AML-193 (cell line): ENCODE measurements at regions not wholly inside any gene's neighbourhood (a gene's known extent, or its start where the extent isn't known, plus 50 kb on each side); places are given as distances from the start of the nearest gene placed in this dataset.
"Not testable (repeated sequence)": the region's sequence is repeated elsewhere in the genome, so short reads cannot be mapped to it uniquely, and the experiment has no call there.

ENCODE experiments used
- DNase-seq, 2 experiments: peaks; one replicate each; lab custom pipeline; 2025; lab: John Stamatoyannopoulos, UW

- DNase-seq: no peak
Observed at GRCh38 chr6:149237464-149237863, 80.0 kb upstream of the TAB2 start.

GRCh38 chr6:149239573-149240209, 77.8 kb upstream of the TAB2 start:
- DNase-seq: no peak

DNA sequence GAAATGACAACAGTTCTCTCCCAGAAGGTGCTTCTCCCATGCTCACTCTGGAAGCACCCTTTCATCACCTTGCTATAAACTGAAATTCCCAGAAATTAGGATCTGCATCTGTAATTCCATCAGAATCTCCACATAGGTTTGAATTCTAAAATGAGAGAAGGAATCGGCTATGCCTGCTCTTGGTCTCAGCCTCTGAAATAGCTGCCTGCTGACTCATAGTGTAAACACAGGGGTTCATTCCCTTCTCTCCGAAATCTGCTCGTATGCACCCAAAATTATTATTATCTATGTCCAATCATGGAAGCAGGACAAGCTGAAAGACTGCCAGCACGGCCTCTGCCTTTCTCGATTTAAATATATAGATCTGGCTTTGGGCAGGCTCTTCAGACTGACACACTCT, 74.6 kb upstream of the TAB2 start:
- no peak for DNase-seq

GRCh38 chr6:149244105-149244504, 73.4 kb upstream of the TAB2 start:
- no peak for DNase-seq

- no peak for DNase-seq
Observed at GRCh38 chr6:149246691-149247384, 70.7 kb upstream of the TAB2 start.

DNA sequence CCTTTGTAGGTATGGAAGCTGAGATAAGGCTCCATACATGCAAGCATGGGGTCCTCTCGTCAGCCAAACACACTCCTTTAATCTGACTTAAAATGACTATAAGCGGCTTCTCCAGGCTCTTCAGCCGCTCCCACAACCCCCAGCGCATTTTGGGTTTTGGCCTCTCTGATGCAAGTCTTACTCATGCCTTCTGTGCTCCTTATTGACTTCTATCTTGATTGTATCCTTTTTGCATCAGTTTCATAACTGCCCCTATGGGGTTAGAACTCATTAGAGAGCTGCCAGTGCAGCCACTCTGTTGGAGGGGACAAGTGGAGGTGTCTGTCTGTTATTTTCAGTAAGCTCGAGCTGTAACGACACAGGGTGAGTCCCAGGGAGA, 70.1 kb upstream of the TAB2 start:
- DNase-seq: no peak

- DNase-seq: not testable (repeated sequence)
Observed at GRCh38 chr6:149248263-149248662, 69.2 kb upstream of the TAB2 start.

- DNase-seq: no peak
Observed at GRCh38 chr6:149248693-149249369, 68.7 kb upstream of the TAB2 start.

GRCh38 chr6:149249370-149250357, 67.8 kb upstream of the TAB2 start:
- no peak for DNase-seq

DNA sequence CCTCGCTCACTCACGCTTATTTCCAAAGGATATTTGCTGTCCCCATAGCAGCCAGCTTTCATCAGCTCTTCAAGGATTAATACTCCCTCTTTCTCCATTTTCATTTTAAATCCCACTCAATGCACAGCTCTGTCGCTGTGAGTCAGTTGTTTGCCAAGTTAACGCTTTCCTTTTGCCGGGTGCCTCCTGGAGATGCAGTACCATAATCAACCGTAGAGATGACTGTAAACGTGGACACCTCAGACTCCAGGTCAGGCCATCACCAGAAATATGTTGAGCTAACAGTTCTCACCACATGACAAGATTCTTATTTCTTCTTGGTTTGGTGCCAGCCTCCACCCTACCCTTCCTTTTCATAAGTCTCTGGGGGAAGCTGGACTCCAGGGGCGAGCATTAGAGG, 66.6 kb upstream of the TAB2 start:
- no peak for DNase-seq

DNA sequence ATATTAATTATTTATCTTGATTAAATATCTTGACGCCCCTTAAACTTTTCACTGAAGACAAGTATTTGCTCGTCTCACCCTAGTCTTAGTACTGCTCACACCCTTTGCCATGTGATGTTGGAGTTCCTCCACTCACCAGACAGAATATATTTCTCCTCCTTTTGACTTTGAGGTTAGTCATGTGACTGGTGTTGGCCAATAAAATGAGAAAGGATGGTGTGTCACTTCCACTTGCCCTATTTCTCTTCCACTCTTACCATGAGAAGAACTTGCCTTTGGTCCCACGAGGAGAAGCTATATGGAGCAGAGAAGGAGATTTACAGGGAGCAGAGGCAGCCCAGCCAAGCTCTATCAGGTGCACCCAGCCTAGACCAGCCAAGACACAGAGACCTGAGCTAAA, 64.9 kb upstream of the TAB2 start:
- DNase-seq: no peak

GRCh38 chr6:149254253-149254652, 63.3 kb upstream of the TAB2 start:
- no peak for DNase-seq

- peak; percentile 66 to 72 for DNase-seq
Observed at GRCh38 chr6:149259753-149260152, 57.8 kb upstream of the TAB2 start.

- no peak for DNase-seq
Observed at GRCh38 chr6:149260214-149260874, 57.2 kb upstream of the TAB2 start.

DNA sequence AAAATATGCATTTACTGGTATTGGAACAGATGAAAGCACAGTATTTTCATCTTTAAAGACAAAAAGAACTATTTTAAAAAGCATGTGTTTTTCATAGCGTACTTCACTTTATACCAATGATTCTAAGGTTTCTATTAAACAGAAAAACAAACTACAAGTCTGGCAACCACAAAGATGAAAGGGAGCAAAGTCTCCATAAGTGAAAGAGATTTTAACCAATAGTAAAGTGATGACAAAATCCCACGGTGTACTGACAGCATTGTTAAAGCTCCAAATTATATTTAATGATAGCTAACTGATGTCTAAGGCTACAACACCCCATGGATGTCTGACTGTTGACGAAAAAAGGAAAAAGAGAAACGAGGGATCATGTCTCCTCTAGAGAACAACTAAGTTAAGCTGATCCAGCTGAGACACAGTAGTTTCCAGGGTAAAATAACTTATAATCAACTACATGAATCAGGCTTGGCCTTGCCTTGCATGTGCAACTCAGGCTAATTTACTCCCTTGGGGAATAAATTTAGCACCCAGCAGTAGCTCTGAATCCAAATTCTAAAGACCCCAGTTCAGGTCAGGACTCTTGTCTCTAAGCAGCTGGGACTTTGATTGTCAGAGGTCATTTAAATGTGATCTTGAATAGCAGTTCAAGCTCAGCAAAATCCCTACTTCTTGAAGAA, 56.0 kb upstream of the TAB2 start:
- no peak for DNase-seq

GRCh38 chr6:149263321-149263720, 54.2 kb upstream of the TAB2 start:
- no peak for DNase-seq

GRCh38 chr6:149264629-149265028, 52.9 kb upstream of the TAB2 start:
- DNase-seq: no peak

DNA sequence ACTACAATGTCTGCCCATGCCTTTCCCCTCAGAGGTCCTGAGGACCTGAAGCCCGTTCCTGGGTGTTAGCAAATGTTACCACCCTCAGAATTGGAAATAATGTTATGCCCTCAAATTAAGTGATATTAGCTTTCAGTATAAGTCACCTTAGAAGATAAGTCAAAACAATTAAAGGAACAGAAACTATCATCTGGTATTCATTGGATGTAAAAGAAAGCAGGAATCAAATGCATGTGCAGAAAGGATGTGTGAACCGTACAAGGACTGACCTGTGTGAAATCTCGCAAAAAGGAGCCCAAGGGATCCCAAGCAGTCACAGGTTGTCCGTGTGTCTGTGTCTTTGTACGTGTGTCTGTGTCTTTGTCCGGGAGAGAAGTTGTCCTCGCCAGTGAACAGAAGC, 51.6 kb upstream of the TAB2 start:
- no peak for DNase-seq

DNA sequence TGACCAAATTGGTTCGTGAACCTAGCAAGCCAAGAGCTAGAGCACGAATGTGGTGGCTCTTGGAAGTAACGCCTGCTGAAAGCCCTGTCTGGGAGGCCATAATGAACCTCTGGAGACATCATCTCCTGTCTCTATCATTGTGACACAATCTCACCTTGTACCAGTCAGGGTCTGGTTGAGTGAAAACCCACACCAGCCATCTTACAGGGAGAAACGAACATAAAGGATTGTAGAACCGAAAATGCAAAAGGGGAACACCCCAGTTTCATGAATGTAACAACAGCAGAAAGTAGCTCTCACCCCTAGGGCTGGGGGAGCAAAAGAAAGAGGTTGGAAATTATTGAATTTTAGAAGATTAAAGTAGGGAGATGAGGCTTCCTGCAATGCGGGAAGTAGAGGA, 50.9 kb upstream of the TAB2 start:
- DNase-seq: no peak

DNA sequence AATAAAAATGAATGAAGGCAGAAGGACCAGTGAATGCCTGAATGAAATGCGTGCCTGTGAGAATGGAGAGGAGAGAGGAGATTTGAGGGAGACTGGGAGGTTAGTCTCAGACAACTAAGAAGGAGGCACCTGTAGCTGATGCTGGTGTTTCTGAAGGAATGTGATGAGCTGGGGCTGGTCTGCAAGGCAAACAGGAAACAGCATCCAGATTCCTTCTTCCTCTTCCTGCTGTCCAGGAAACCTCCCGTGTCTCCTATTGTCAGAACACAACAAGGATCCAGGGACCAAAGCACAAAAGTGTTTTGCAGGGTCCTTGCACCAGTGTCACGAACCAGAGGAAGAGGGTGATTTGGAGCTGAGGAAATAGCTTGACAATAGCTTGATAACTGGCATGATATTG, 50.4 kb upstream of the TAB2 start:
- DNase-seq: no peak

DNA sequence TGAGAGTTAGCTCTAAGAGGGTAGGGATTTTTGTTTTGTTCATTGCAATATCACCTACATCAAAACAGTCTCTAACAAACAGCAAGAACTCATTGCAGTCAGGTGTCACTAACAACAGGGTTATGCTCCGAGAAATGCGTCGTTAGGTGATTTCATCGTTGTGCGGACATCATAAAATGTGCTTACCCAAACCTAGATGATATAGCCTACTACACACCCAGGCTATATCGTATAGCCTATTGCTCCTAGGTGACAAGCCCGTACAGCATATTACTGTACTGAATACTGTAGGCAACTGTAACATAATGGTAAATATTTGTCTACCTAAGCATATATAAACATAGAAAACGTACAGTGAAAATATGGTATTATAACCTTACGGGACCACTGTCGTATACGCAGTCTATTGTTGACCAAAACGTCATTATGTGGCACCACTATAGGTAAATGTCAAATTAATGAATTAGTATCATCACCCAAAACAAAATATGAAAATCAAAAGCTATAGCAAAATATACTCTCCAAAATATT, 49.9 kb upstream of the TAB2 start:
- no peak for DNase-seq
